GM12892 (cell line): ENCODE measurements at regions not wholly inside any gene's neighbourhood (a gene's known extent, or its start where the extent isn't known, plus 50 kb on each side); places are given as distances from the start of the nearest gene placed in this dataset.

ENCODE experiments used
- POLR2A ChIP-seq: IDR thresholded peaks from 2 replicates; pipeline ENCODE4 v1.6.1; 2011; ENCODE audit warnings: low read depth, low read length, control low read depth
- POLR2AphosphoS5 ChIP-seq: IDR thresholded peaks from 2 replicates; pipeline ENCODE4 v1.6.1; 2011; ENCODE audit warnings: low read depth, low read length, control low read depth

- TF ChIP-seq POLR2A = no peak
- TF ChIP-seq POLR2AphosphoS5 = no peak
These were observed 148.0 kb downstream of the RPLP1 start for GRCh38 chr15:69600556-69601085.
